Common myeloid progenitor, CD34-positive (primary cell): ENCODE measurements at regions not wholly inside any gene's neighbourhood (a gene's known extent, or its start where the extent isn't known, plus 50 kb on each side); places are given as distances from the start of the nearest gene placed in this dataset.

Experiments used
- CTCF ChIA-PET: fragments of 350-600 bp; sonication (Branson Sonifier 250); formaldehyde crosslinking; loops from one replicate; lab custom pipeline; 2021; ENCODE audit warnings: antibody characterized with exemption; lab: Charles Lee
- POLR2A ChIA-PET: fragments of 350-600 bp; sonication (Branson Sonifier 250); formaldehyde crosslinking; loops from one replicate; lab custom pipeline; 2021; ENCODE audit warnings: antibody characterized with exemption; lab: Charles Lee
- DNase-seq, 3 donors: peaks; one replicate each; pipeline versions ENCODE4 v3.0.0 to v3.0.0-alpha.2; 2013
- H3K27ac ChIP-seq, 2 experiments: 1 replicate in 1 of 2; 2 replicates in 1 of 2; pipeline ENCODE4 v1.7.0; 2013; ENCODE audit warnings: inconsistent platforms in 2 of 2, low read length in 2 of 2, mild to moderate bottlenecking in 2 of 2, low read depth in 1 of 2, moderate library complexity in 1 of 2; ENCODE audit not compliant: severe bottlenecking in 2 of 2, insufficient read depth in 1 of 2, poor library complexity in 1 of 2
- H3K27me3 ChIP-seq, 5 experiments: replicated peaks in 2 of 5; 1 replicate in 3 of 5; 2 replicates in 2 of 5; pipeline versions ENCODE4 v1.6.1 to v1.7.0; 2013; ENCODE audit warnings: low read length in 4 of 5, mild to moderate bottlenecking in 2 of 5, moderate library complexity in 2 of 5, inconsistent platforms in 1 of 5; ENCODE audit not compliant: insufficient read depth in 5 of 5, control insufficient read depth in 4 of 5
- H3K36me3 ChIP-seq, 4 experiments: 1 replicate in 2 of 4; 2 replicates in 2 of 4; pipeline versions ENCODE4 v1.6.1 to v1.7.0; 2013; ENCODE audit warnings: low read length in 3 of 4, control low read depth in 1 of 4, mild to moderate bottlenecking in 1 of 4; ENCODE audit not compliant: control insufficient read depth in 4 of 4, insufficient read depth in 4 of 4
- H3K4me1 ChIP-seq, 4 experiments: 1 replicate in 3 of 4; 2 replicates in 1 of 4; pipeline versions ENCODE4 v1.6.1 to v1.7.1; 2013; ENCODE audit warnings: low read length in 3 of 4, mild to moderate bottlenecking in 3 of 4, control low read depth in 1 of 4, inconsistent platforms in 1 of 4, moderate library complexity in 1 of 4; ENCODE audit not compliant: control insufficient read depth in 4 of 4, insufficient read depth in 4 of 4; ENCODE audit errors: control extremely low read depth in 1 of 4
- H3K4me3 ChIP-seq, 7 experiments: 1 replicate in 4 of 7; 2 replicates in 3 of 7; pipeline versions ENCODE4 v1.5.1 to v1.7.0; 2013; ENCODE audit warnings: mild to moderate bottlenecking in 7 of 7, low read length in 6 of 7, moderate library complexity in 6 of 7, inconsistent platforms in 2 of 7, low read depth in 2 of 7, control low read depth in 1 of 7; ENCODE audit not compliant: insufficient read depth in 4 of 7, control insufficient read depth in 1 of 7; ENCODE audit errors: extremely low read depth in 1 of 7
- H3K9me3 ChIP-seq, 5 experiments: 1 replicate in 4 of 5; 2 replicates in 1 of 5; pipeline versions ENCODE4 v1.6.1 to v1.7.1; 2013; ENCODE audit warnings: low read length in 4 of 5, mild to moderate bottlenecking in 2 of 5, inconsistent platforms in 1 of 5, low read depth in 1 of 5, moderate library complexity in 1 of 5; ENCODE audit not compliant: control insufficient read depth in 4 of 5, insufficient read depth in 2 of 5; ENCODE audit errors: control extremely low read depth in 1 of 5
- WGBS: methylation state at CpG from one replicate; pipeline ENCODE4 v1.1.5; 2013; ENCODE audit not compliant: insufficient coverage; 5-methylcytosine and 5-hydroxymethylcytosine counted together

GRCh38 chr3:193132241-193132640, 108.8 kb upstream of the PLAAT1 start:
- DNase-seq, result no peak
- no peaks in the 10 kb centered on the region for H3K36me3 ChIP-seq
- WGBS, result no CpG with 5 or more reads among the region's 2 CpGs
- H3K9me3 ChIP-seq, result no peaks in the 10 kb centered on the region
- H3K4me1 ChIP-seq, result no peaks in the 10 kb centered on the region
- ChIA-PET POLR2A (no interaction called here), CTCF (no interaction called here)
- H3K27ac ChIP-seq, result no peak overlapping the region
- no peak overlapping the region for H3K4me3 ChIP-seq
- H3K27me3 ChIP-seq, result peaks cover 0 to 3% (median 0%) of the 10 kb centered on the region in 5 experiments

- H3K4me3 ChIP-seq, result no peak overlapping the region
- H3K4me1 ChIP-seq, result no peaks in the 10 kb centered on the region
- no peak for DNase-seq
- ChIA-PET POLR2A (no interaction called here), CTCF (no interaction called here)
- H3K9me3 ChIP-seq, result no peaks in the 10 kb centered on the region
- H3K27me3 ChIP-seq, result peaks cover 0 to 3% (median 0%) of the 10 kb centered on the region in 5 experiments
- no peaks in the 10 kb centered on the region for H3K36me3 ChIP-seq
- 88% methylated on average over 1 of the region's 4 CpGs for WGBS
- H3K27ac ChIP-seq, result no peak overlapping the region
These were observed 108.1 kb upstream of the PLAAT1 start for GRCh38 chr3:193132964-193133363.

- CTCF ChIA-PET, result no interaction called here
- Histone ChIP-seq H3K9me3 (no peaks in the 10 kb centered on the region), H3K4me1 (no peaks in the 10 kb centered on the region), H3K27ac (no peak overlapping the region), H3K27me3 (peaks cover 0 to 2% (median 0%) of the 10 kb centered on the region in 5 experiments), H3K36me3 (no peaks in the 10 kb centered on the region), H3K4me3 (no peak overlapping the region)
- no peak for DNase-seq
- POLR2A ChIA-PET, result no interaction called here
- 95% methylated on average over 2 of the region's 5 CpGs for WGBS
These were observed 106.2 kb upstream of the PLAAT1 start for GRCh38 chr3:193134856-193135255.

GRCh38 chr3:193140381-193140780, 100.6 kb upstream of the PLAAT1 start:
- H3K27ac ChIP-seq, result no peak overlapping the region
- ChIA-PET CTCF (no interaction called here), POLR2A (no interaction called here)
- no peaks in the 10 kb centered on the region for H3K9me3 ChIP-seq
- H3K4me1 ChIP-seq, result no peaks in the 10 kb centered on the region
- WGBS, result 100% methylated on average over 2 of the region's 2 CpGs
- peaks cover 0 to 2% (median 0%) of the 10 kb centered on the region in 5 experiments for H3K27me3 ChIP-seq
- H3K36me3 ChIP-seq, result no peaks in the 10 kb centered on the region
- no peak overlapping the region for H3K4me3 ChIP-seq
- no peak for DNase-seq

- H3K27me3 ChIP-seq, result no peaks in the 10 kb centered on the region
- H3K27ac ChIP-seq, result no peak overlapping the region
- no peak overlapping the region for H3K4me3 ChIP-seq
- no peaks in the 10 kb centered on the region for H3K36me3 ChIP-seq
- no peak for DNase-seq
- 100% methylated on average over 2 of the region's 3 CpGs for WGBS
- H3K4me1 ChIP-seq, result no peaks in the 10 kb centered on the region
- ChIA-PET POLR2A (no interaction called here), CTCF (no interaction called here)
- no peaks in the 10 kb centered on the region for H3K9me3 ChIP-seq
These were observed 95.8 kb upstream of the PLAAT1 start for GRCh38 chr3:193145248-193145647.

GRCh38 chr3:193148688-193149473, 92.1 kb upstream of the PLAAT1 start:
- no peaks in the 10 kb centered on the region for H3K36me3 ChIP-seq
- WGBS, result 98% methylated on average over 4 of the region's 5 CpGs
- ChIA-PET POLR2A (no interaction called here), CTCF (no interaction called here)
- no peaks in the 10 kb centered on the region for H3K9me3 ChIP-seq
- no peak for DNase-seq
- H3K4me1 ChIP-seq, result no peaks in the 10 kb centered on the region
- no peaks in the 10 kb centered on the region for H3K27me3 ChIP-seq
- H3K27ac ChIP-seq, result no peak overlapping the region
- no peak overlapping the region for H3K4me3 ChIP-seq

GRCh38 chr3:193149998-193150397, 91.0 kb upstream of the PLAAT1 start:
- Histone ChIP-seq H3K9me3 (no peaks in the 10 kb centered on the region), H3K27me3 (no peaks in the 10 kb centered on the region), H3K27ac (no peak overlapping the region), H3K4me3 (no peak overlapping the region), H3K4me1 (no peaks in the 10 kb centered on the region), H3K36me3 (no peaks in the 10 kb centered on the region)
- ChIA-PET CTCF (no interaction called here), POLR2A (no interaction called here)
- DNase-seq, result no peak
- no CpG with 5 or more reads among the region's 2 CpGs for whole genome bisulfite sequencing
